ENCODE measurements at regions not wholly inside any gene's neighbourhood (a gene's known extent, or its start where the extent isn't known, plus 50 kb on each side); places are given as distances from the start of the nearest gene placed in this dataset.

DNA sequence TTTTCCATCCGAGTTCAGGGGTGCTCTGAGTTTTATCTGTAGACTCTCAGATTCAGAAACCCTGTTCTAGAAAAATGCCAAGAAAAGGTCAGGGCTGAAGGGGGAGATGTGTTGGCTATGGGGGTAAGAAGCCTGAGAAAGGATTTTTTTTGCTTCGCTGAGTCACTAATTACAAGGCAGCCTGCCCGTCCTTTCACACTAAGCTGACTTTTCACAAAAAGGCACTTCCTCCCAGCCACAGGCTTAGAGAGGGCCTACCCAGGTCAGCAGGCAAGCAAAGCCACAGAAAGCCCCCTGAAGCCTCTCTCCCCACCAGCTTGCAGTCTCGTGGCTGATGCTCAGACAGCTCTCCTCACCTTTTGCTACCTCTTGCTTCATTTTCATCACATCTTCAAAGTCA is 192.6 kb upstream of the PRICKLE2 start:
- H3K4me1 ChIP-seq (ENCODE audit: control insufficient read depth, low read length): no peaks in the 10 kb centered on the region
- no peaks in the 10 kb centered on the region; the same call in 1 of the 2 replicates for H3K27me3 ChIP-seq (ENCODE audit: control insufficient read depth, low read length)
- H3K9me3 ChIP-seq (ENCODE audit: control insufficient read depth, insufficient read depth, low read length): no peaks in the 10 kb centered on the region
- no peak overlapping the region for H3K27ac ChIP-seq (ENCODE audit: low read depth, low read length)
- TF ChIP-seq, protein P1, sequence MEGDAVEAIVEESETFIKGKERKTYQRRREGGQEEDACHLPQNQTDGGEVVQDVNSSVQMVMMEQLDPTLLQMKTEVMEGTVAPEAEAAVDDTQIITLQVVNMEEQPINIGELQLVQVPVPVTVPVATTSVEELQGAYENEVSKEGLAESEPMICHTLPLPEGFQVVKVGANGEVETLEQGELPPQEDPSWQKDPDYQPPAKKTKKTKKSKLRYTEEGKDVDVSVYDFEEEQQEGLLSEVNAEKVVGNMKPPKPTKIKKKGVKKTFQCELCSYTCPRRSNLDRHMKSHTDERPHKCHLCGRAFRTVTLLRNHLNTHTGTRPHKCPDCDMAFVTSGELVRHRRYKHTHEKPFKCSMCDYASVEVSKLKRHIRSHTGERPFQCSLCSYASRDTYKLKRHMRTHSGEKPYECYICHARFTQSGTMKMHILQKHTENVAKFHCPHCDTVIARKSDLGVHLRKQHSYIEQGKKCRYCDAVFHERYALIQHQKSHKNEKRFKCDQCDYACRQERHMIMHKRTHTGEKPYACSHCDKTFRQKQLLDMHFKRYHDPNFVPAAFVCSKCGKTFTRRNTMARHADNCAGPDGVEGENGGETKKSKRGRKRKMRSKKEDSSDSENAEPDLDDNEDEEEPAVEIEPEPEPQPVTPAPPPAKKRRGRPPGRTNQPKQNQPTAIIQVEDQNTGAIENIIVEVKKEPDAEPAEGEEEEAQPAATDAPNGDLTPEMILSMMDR (IDR thresholded peaks at IDR 0.05; ENCODE audit: low read depth, low read length, poor library complexity, severe bottlenecking): no peak
- TF ChIP-seq EZH2phosphoT487 (IDR thresholded peaks at IDR 0.05; ENCODE audit: borderline replicate concordance, low read length): no peak
- no peaks in the 10 kb centered on the region for H4K20me1 ChIP-seq (ENCODE audit: control insufficient read depth, insufficient read depth, low read depth, low read length)
- H3K4me2 ChIP-seq (ENCODE audit: low read length): no peak overlapping the region
- no peak overlapping the region for H3K4me3 ChIP-seq (ENCODE audit: low read length)
- no peaks in the 10 kb centered on the region for H3K9me2 ChIP-seq (replicated peaks; ENCODE audit: control insufficient read depth, low read length)
- H3K36me3 ChIP-seq (ENCODE audit: control insufficient read depth, low read length): no peaks in the 10 kb centered on the region
- H3K79me2 ChIP-seq (ENCODE audit: control insufficient read depth, low read length): no peaks in the 10 kb centered on the region
- H3F3A ChIP-seq (ENCODE audit: control insufficient read depth, insufficient read depth): no peaks in the 10 kb centered on the region

DNA sequence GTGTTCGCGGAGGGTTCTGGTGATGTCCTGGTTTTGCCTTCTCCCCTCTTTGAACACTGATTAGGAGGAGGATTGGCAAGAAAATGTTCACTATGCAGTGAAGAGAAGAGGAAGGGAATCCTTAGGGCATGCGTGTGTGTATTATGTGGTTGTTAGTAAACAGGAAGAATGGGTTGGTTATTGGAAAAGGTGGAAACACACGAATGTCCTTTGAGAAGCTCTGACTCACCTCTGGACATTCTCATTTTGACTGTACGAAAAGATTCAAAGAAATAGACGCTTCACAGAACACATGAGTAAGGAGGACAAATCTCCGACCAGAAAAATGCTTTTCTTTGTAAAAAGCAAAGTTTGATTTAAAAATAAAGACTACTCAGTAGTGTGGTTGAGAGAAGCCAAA is 188.8 kb upstream of the PRICKLE2 start:
- Histone ChIP-seq H3F3A (ENCODE audit: control insufficient read depth, insufficient read depth) (no peaks in the 10 kb centered on the region), H3K79me2 (ENCODE audit: control insufficient read depth, low read length) (no peaks in the 10 kb centered on the region), H3K9me3 (ENCODE audit: control insufficient read depth, insufficient read depth, low read length) (no peaks in the 10 kb centered on the region), H3K4me1 (ENCODE audit: control insufficient read depth, low read length) (no peaks in the 10 kb centered on the region), H3K27ac (ENCODE audit: low read depth, low read length) (no peak overlapping the region), H3K36me3 (ENCODE audit: control insufficient read depth, low read length) (no peaks in the 10 kb centered on the region), H3K9me2 (replicated peaks; ENCODE audit: control insufficient read depth, low read length) (no peaks in the 10 kb centered on the region), H4K20me1 (ENCODE audit: control insufficient read depth, insufficient read depth, low read depth, low read length) (no peaks in the 10 kb centered on the region), H3K27me3 (ENCODE audit: control insufficient read depth, low read length) (no peaks in the 10 kb centered on the region), H3K4me3 (ENCODE audit: low read length) (no peak overlapping the region), H3K4me2 (ENCODE audit: low read length) (no peak overlapping the region)
- TF ChIP-seq, protein P1 (IDR thresholded peaks at IDR 0.05; ENCODE audit: low read depth, low read length, poor library complexity, severe bottlenecking): no peak
- no peak for TF ChIP-seq EZH2phosphoT487 (IDR thresholded peaks at IDR 0.05; ENCODE audit: borderline replicate concordance, low read length)

DNA sequence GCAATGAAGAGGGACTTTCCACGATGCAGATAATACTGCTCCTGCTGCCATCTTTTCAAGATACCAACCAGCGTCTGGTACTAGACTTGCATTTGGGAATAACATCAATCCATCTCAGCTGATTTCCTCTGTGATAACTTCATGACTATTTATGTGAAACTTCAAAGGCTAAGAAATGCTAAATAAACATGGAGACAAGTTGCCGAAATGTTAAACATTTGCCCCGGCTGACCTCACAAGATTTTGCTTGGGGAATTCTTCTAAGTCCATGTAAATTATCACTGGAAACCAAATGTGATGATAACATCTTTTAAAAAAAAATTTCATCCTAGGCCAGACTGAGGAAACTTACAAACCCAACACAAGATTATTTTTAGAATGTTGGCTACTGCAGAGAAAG is 185.8 kb upstream of the PRICKLE2 start:
- no peaks in the 10 kb centered on the region for H3F3A ChIP-seq (ENCODE audit: control insufficient read depth, insufficient read depth)
- no peaks in the 10 kb centered on the region for H3K36me3 ChIP-seq (ENCODE audit: control insufficient read depth, low read length)
- H3K4me2 ChIP-seq (ENCODE audit: low read length): no peak overlapping the region
- no peaks in the 10 kb centered on the region for H3K79me2 ChIP-seq (ENCODE audit: control insufficient read depth, low read length)
- no peaks in the 10 kb centered on the region for H3K9me3 ChIP-seq (ENCODE audit: control insufficient read depth, insufficient read depth, low read length)
- H4K20me1 ChIP-seq (ENCODE audit: control insufficient read depth, insufficient read depth, low read depth, low read length): no peaks in the 10 kb centered on the region
- no peaks in the 10 kb centered on the region for H3K9me2 ChIP-seq (replicated peaks; ENCODE audit: control insufficient read depth, low read length)
- no peak overlapping the region for H3K4me3 ChIP-seq (ENCODE audit: low read length)
- H3K27ac ChIP-seq (ENCODE audit: low read depth, low read length): no peak overlapping the region
- no peaks in the 10 kb centered on the region for H3K4me1 ChIP-seq (ENCODE audit: control insufficient read depth, low read length)
- H3K27me3 ChIP-seq (ENCODE audit: control insufficient read depth, low read length): no peaks in the 10 kb centered on the region
- no peak for TF ChIP-seq EZH2phosphoT487 (IDR thresholded peaks at IDR 0.05; ENCODE audit: borderline replicate concordance, low read length)
- TF ChIP-seq, protein P1 (IDR thresholded peaks at IDR 0.05; ENCODE audit: low read depth, low read length, poor library complexity, severe bottlenecking): no peak

DNA sequence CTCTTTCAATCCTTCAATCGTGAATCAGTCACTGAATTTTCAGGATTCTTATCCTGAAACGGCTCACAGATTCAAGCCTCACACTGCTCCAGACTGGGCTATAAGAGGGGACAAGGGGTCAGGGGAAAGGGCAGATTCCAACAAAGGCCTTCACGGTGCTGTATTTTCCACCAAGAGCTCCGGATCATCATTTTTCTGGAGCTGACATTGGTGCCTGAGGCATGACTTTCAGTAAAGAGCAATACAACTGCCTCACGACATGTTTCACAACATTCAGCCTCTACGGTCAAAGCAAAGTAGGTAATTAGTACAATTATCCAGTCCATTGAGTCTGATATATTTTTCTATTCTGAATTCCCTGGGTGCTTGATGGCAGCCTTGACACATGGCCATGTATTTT is 185.0 kb upstream of the PRICKLE2 start:
- H3K9me3 ChIP-seq (ENCODE audit: control insufficient read depth, insufficient read depth, low read length): no peaks in the 10 kb centered on the region
- no peaks in the 10 kb centered on the region for H3K4me1 ChIP-seq (ENCODE audit: control insufficient read depth, low read length)
- no peaks in the 10 kb centered on the region for H3K9me2 ChIP-seq (replicated peaks; ENCODE audit: control insufficient read depth, low read length)
- no peaks in the 10 kb centered on the region for H4K20me1 ChIP-seq (ENCODE audit: control insufficient read depth, insufficient read depth, low read depth, low read length)
- TF ChIP-seq, protein P1 (IDR thresholded peaks at IDR 0.05; ENCODE audit: low read depth, low read length, poor library complexity, severe bottlenecking): no peak
- no peak for TF ChIP-seq EZH2phosphoT487 (IDR thresholded peaks at IDR 0.05; ENCODE audit: borderline replicate concordance, low read length)
- no peaks in the 10 kb centered on the region for H3K79me2 ChIP-seq (ENCODE audit: control insufficient read depth, low read length)
- no peaks in the 10 kb centered on the region for H3F3A ChIP-seq (ENCODE audit: control insufficient read depth, insufficient read depth)
- no peaks in the 10 kb centered on the region for H3K36me3 ChIP-seq (ENCODE audit: control insufficient read depth, low read length)
- no peak overlapping the region for H3K4me2 ChIP-seq (ENCODE audit: low read length)
- H3K4me3 ChIP-seq (ENCODE audit: low read length): no peak overlapping the region
- H3K27me3 ChIP-seq (ENCODE audit: control insufficient read depth, low read length): no peaks in the 10 kb centered on the region
- no peak overlapping the region for H3K27ac ChIP-seq (ENCODE audit: low read depth, low read length)
